ENCODE measurements at regions not wholly inside any gene's neighbourhood (a gene's known extent, or its start where the extent isn't known, plus 50 kb on each side); places are given as distances from the start of the nearest gene placed in this dataset.
"Not testable (repeated sequence)": the region's sequence is repeated elsewhere in the genome, so short reads cannot be mapped to it uniquely, and the experiment has no call there.

- DNase-seq, result no peak
Observed at GRCh38 chr14:97033556-97034081, 236.4 kb downstream of the VRK1 start.

DNA sequence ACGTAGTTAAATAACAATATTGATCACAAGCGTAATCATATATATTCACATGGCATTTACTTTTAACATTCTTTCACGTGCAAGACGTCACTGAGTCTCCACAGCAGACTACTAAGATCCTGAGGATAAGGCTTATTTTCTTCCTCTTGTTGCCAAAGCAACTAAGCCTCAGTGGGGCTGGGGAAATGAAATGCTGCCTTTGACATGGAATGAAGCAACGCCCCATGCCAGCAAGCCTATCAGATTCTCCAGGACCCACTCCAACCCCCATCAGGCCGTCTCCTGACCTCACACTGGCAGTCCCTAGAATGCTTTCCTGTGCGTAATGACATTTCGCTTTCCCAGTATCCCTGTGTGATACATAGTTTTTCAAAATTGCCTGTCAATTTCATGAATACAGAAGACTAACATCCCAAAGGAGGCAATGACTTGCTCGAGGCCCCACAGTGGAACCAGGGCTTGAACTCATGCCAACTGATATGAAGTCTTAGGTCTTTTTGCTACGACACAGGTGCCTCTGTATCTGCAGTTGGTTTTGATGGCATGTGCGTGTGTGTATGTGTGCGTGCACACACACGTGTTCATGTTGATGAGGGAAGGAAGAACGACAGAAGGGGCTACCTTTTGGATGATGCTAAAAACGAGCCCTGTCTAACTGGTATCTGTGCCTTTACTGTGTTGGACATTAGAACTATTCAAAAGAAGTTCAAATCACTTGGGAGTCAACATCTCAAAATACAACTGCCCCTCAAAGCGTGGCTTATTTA lies 239.1 kb downstream of the VRK1 start:
- no peak for DNase-seq

DNA sequence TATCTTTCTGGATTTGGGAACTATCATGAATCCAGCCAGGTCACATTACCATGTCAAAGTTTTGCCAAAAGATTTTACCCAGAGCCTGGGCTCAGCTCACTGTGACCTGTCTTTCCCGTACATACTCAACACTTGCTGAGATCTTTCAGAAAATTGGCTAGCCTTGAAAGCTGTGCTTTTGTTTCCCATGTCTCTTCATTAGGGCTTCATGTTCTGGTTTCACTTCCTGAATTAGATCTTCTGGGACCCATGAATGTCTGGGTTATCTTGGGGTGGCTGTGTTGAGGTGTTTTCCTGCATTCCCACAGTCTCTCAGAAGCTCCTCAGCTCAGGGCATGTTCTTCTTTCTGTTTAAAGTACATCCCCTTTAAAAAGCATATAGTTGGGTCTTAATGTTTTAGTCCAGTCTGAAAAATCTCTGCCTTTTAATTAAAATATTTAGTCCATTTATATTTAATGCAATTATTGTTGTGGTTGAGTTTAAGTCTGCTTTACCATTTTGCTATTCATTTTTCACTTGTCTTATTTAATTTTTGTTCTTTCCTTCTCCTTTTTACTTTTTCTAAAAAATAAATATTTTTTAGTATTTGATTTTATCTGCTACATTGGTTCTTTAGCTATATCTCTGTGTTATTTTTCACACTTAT lies 242.7 kb downstream of the VRK1 start:
- DNase-seq, result no peak

DNA sequence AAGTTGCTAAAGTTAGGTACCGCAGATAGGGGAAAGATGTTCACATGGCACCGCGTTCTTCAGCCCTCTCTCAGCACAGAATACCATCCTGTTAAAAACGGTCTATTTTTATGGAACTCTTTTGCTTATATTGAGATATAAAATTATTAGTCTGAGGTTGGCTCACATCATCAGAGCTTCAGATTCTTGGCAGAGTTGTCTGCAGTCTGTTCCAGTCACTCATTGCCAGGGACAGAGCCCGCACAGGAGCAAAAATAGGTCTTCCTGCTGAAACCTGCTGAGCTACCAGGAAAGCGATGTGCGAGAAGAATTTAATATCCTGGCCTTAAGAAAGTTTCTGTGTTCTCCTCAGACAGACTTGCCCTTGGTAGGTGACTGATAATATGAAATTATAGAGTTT lies 249.8 kb downstream of the VRK1 start:
- no peak for DNase-seq

DNA sequence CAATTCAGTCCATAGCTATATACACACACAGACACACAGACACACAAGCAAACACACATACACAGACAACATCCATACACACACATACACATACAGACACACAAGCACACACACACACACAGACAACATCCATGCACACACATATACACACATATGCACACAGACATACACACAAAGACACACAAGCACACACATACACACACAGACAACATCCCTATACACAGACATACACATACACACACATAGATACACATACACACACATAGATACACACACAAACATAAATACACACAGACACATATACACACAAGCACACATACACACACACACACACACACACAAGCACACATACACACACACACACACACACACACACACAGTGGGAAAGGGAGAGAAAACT lies 254.8 kb downstream of the VRK1 start:
- no peak for DNase-seq

DNA sequence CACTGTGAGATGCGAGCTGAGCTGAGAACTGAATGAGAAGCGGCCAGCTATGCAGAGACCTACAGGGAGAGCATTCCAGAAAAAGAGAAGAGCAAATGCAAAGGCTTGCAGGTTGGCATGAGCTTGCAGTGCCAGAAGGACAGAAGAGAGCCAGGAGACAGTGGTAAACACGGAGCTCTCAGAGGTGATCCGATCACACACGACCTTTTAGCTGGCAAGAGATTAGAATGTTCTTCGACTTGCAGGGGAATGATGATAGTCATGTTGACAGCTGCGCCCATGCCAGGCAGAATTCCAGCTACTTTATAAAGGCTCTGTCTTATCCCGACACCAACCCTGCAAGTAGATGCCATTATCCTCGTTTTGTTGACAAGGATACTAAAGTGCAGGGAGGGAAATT lies 256.8 kb downstream of the VRK1 start:
- no peak for DNase-seq

- DNase-seq, result no peak
Observed at GRCh38 chr14:97055355-97055754, 258.2 kb downstream of the VRK1 start.

DNA sequence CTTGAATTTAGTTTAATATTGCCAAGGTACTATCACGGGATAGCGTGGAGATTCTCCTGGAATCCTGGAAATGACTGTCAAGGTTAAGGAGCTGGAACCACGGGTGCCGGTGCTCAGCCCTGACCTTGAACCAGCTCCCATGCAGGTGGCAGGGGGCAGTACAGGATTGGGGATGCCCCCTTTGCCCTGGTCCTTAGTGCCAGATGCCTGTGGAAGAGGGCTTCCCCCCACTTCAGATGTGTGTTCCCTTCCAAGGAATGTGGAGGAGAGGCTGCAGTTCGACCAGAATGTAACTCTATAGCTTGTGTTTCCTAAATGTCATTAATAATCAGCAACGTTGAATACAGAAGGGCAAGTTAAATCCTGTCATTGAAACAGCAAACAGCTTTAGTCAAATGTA lies 258.9 kb downstream of the VRK1 start:
- no peak for DNase-seq

DNA sequence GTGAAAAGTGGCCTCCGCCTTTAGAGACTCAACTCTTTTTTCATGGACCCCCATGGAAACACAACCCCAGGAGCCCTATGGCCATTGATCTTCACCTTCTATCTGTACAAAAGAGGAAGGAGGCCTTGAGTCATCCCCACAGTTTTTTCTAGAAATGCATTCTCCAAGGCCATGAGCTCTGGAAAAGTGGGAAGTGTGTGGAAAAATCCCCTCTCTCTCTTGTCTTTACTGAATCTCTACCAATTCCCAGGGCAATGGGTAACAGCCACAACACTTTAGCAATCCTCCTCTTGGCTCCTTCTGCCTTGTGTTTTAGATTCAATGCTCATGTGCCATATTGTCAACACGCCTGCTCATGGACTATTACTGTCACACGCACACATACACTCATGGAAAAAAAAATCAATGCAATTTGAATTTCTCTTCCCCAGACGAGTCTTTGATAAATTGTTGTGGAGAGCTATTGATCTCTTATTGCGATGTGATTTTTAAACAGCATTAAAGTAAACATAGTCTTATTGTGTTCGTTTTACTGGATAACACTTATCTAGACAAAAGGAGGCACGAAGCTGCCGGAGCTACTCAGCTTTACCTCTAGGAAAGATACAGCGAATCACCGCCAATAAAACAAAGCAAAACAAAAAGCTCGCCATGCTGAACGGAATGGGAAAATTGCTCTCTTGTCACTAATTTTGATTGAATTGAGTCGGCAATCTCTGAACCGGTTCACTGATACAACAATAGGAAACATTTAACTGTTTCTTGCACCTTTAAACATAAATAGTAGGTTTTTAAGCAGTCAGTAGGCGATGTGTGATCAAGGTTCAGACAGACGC lies 260.3 kb downstream of the VRK1 start:
- DNase-seq, result no peak

DNA sequence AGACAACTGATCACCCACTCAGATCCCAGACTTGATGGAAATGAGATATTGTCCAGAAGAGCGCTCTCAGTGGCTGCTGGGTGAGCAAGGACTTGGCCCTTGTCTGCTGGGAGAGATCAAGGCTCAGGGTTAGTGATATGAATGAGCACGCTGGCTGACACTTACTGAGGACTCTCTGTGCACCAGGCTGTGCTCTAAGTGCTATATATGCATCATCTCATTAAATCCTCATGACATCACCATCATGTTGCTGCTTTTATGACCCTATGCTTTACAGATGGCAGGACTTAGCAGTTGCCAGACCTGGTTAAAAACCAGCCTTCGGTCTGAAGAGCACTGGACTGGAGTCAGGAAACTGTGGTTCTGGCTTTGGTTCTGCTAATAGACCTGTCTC lies 260.9 kb downstream of the VRK1 start:
- no peak for DNase-seq

DNA sequence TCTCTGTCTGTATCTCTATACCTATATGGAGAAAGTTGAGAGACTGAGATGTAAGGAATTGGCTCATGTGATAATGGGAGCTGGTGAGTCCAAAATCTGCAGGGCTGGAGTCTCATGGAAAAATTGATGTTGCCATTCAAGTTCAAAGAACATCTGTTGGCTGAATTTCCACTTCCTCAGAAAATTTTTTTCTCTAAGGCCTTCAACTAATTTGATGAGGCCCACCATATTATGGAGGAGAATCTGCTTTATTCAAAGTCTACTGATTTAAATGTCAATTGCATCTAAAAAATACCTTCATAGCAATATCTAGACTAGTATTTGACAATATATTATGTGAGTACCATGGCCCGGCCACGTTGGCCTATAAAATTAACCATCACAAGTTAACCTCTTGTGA lies 261.4 kb downstream of the VRK1 start:
- DNase-seq, result no peak

- no peak for DNase-seq
Observed at GRCh38 chr14:97061198-97061597, 264.0 kb downstream of the VRK1 start.

- no peak for DNase-seq
Observed at GRCh38 chr14:97061714-97062113, 264.5 kb downstream of the VRK1 start.

DNA sequence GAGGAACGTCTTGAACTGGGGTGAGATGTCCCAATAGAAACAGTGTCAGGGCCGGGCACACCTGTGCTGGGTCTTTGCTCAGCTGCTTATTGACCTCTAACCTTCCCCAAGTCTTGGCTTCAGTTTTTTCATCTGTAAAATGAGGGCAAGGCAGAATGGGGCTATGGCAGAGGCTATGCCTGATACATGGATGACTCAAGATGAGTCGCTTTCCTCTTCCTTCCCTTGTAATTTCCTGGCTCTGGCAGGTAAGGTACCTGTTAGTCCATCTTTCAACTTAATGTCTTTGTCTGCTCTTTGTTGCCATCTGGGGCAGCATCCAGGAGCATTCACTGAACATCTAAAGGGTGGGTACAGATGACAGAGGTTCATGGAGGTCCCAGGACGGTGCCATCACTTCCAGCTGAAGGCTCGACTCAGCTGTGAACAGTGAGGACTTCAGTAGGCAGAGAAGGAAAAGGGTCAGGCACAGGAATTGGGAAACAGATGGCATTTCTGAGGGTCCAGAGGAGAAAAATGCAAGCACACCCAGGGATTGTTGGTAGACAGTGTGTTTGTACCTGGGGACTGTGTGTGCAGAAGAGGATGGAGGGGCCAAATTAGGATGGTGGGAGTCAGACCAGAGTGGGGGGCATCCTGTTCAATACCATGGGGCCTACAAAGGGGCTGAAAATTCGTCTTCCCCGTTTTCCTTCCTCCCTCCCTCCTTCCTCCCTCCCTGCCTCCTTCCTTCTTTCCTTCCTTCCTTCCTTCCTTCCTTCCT lies 268.3 kb downstream of the VRK1 start:
- DNase-seq, result no peak

DNA sequence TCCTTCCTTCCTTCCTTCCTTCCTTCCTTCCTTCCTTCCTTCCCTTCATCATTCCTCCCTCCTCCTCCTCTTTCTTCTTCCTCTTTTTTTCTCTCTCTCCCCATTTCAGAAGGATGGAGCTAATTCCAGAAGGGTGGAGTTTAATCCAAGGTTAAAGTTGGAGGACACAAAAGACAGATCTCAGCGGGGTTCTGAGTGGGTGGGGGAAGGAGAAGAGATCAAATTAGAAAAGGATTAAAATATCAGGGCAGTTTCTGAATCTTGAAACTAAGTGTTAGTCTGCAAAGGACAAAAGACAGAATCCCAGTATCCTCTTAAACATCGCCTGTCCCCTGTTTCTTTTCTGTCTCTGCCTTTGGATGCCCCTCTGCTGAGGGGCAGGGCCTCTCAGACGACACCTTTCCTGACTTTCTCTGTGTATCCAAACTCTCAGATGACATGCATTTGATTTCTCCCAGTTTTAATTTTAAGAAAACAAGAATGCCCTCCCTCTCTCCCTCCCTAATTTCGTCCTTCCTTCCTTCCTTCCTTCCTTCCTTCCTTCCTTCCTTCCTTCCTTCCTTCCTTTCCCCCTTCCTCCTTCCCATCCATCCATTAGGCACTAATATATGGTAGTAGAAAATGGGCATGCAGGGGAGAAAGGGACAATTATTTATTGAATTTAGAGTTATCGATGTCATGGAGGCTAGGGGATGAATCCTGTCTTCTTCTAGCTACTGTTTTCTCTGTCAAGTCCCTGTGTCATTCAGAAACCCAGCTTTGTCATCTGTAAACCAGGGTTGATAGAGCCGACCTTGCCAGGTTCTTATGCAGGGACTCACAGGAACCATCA lies 269.1 kb downstream of the VRK1 start:
- DNase-seq, result no peak

DNA sequence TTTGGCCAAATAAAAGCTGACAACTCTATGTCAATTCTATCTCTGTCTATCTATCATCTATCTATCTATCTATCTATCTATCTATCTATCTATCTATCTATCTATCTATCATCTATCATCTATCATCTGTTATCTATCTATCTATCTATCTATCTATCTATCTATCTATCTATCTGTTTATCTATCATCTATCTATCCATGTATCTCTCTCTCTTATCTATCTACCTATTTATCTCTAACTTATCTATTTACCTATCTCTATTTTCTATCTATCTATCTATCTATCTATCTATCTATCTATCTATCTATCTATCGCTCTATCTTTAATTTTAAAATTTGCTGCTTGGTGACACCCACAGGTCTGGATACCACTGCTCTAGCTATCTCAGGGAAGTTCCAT lies 271.1 kb downstream of the VRK1 start:
- not testable (repeated sequence) for DNase-seq

- no peak for DNase-seq
Observed at GRCh38 chr14:97070259-97070658, 273.1 kb downstream of the VRK1 start.

GRCh38 chr14:97071177-97071576 lies 274.0 kb downstream of the VRK1 start:
- DNase-seq, result no peak

DNA sequence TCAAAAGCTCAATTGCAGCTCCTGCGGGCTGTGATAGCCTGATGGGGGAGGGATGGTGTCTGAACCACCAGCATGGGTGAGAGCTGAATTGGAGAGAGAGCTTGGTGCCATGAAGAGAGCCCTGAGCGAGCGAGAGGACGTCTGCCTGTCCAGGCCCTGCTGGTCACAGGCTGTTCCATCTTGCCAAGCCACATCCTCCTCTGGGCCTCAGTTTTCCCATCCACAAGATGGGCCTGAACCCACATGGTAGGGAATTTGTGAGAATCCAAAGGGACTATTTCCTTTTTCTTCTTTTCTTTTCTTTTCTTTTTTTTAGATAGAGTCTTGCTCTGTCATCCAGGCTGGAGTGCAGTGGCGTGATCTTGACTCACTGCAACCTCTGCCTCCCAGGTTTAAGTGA lies 276.4 kb downstream of the VRK1 start:
- DNase-seq, result no peak

- DNase-seq, result no peak
Observed at GRCh38 chr14:97074456-97074855, 277.3 kb downstream of the VRK1 start.

GRCh38 chr14:97074856-97075255 lies 277.7 kb downstream of the VRK1 start:
- DNase-seq, result no peak

GRCh38 chr14:97077253-97077653 lies 280.1 kb downstream of the VRK1 start:
- peak; percentile 37 for DNase-seq
